Ishikawa (cell line): ENCODE measurements at regions not wholly inside any gene's neighbourhood (a gene's known extent, or its start where the extent isn't known, plus 50 kb on each side); places are given as distances from the start of the nearest gene placed in this dataset.

Experiments used
- CEBPB ChIP-seq: IDR thresholded peaks from 2 replicates; pipeline ENCODE4 v1.6.1; 2012
- CREB1 ChIP-seq: IDR thresholded peaks from 2 replicates; pipeline ENCODE4 v1.6.1; 2012; ENCODE audit warnings: low read depth
- EGR1 ChIP-seq: IDR thresholded peaks from 2 replicates; pipeline ENCODE4 v1.6.1; 2012
- EP300 ChIP-seq: IDR thresholded peaks from 2 replicates; pipeline ENCODE4 v1.6.1; 2012; ENCODE audit warnings: borderline replicate concordance
- FOXM1 ChIP-seq: IDR thresholded peaks from 2 replicates; pipeline ENCODE4 v1.6.1; 2012; ENCODE audit warnings: low read depth, borderline replicate concordance
- MAX ChIP-seq: IDR thresholded peaks from 2 replicates; pipeline ENCODE4 v1.6.1; 2012
- NFIC ChIP-seq: IDR thresholded peaks from 2 replicates; pipeline ENCODE4 v1.6.1; 2012
- RAD21 ChIP-seq: IDR thresholded peaks from 2 replicates; pipeline ENCODE4 v1.6.1; 2012; ENCODE audit warnings: low read depth
- REST ChIP-seq: IDR thresholded peaks from 2 replicates; pipeline ENCODE4 v1.6.1; 2012; ENCODE audit warnings: low read depth, mild to moderate bottlenecking
- TAF1 ChIP-seq: IDR thresholded peaks from 2 replicates; pipeline ENCODE4 v1.6.1; 2012; ENCODE audit warnings: low read depth, mild to moderate bottlenecking
- TCF12 ChIP-seq: IDR thresholded peaks from 2 replicates; pipeline ENCODE4 v1.6.1; 2012; ENCODE audit warnings: low read depth
- TEAD4 ChIP-seq: IDR thresholded peaks from 2 replicates; pipeline ENCODE4 v1.6.1; 2012
- USF1 ChIP-seq: IDR thresholded peaks from 2 replicates; pipeline ENCODE4 v1.6.1; 2012
- YY1 ChIP-seq: IDR thresholded peaks from 2 replicates; pipeline ENCODE4 v1.6.1; 2012; ENCODE audit warnings: low read depth
- ZBTB7A ChIP-seq: IDR thresholded peaks from 2 replicates; pipeline ENCODE4 v1.6.1; 2012; ENCODE audit warnings: low read depth

- TF ChIP-seq RAD21 (no peak), CEBPB (no peak), MAX (no peak)
Observed at GRCh38 chr3:177438596-177439220, 241.4 kb upstream of the TBL1XR1 start.

GRCh38 chr3:177439694-177440269 lies 242.5 kb upstream of the TBL1XR1 start:
- TF ChIP-seq TCF12 (no peak), RAD21 (no peak), CREB1 (no peak), MAX (no peak), CEBPB (no peak), TEAD4 (no peak), REST (no peak), EGR1 (no peak), TAF1 (no peak), USF1 (no peak), FOXM1 (no peak), NFIC (no peak), YY1 (no peak), EP300 (no peak), ZBTB7A (no peak)

- TF ChIP-seq ZBTB7A (no peak), NFIC (no peak), REST (no peak), TEAD4 (no peak), EGR1 (no peak), USF1 (no peak), YY1 (no peak), TCF12 (no peak), MAX (no peak), RAD21 (no peak), CEBPB (no peak), FOXM1 (no peak), TAF1 (no peak)
Observed at GRCh38 chr3:177440456-177441104, 243.3 kb upstream of the TBL1XR1 start.

- no peak for TF ChIP-seq TCF12
- TF ChIP-seq YY1: no peak
- no peak for TF ChIP-seq TAF1
- no peak for TF ChIP-seq ZBTB7A
Observed at GRCh38 chr3:177441276-177441812, 244.1 kb upstream of the TBL1XR1 start.

GRCh38 chr3:177441813-177442646 lies 244.7 kb upstream of the TBL1XR1 start:
- TF ChIP-seq USF1 (no peak), EGR1 (no peak), CEBPB (no peak), FOXM1 (no peak), YY1 (no peak), MAX (no peak)
